ENCODE measurements at regions not wholly inside any gene's neighbourhood (a gene's known extent, or its start where the extent isn't known, plus 50 kb on each side); places are given as distances from the start of the nearest gene placed in this dataset.

DNA sequence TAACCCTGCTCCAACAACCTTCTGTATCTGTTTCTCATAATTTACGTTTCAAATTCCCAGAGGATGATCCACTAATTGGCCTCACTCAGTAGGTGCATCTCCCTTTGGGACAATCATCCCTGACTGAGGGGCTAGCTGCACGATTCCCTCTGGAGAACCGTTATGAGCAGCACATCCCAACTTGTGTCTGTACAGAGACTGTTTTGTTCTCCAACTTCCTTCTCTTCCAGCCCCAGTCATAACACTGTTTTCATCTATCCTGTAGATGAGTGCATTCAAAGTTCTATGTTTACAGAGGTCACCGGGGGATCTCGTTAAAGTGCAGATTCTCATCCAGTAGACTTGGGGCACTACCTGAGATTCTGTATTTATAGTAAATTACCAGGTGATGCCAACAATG, 187.2 kb downstream of the REEP3 start:
- FAIRE-seq: no peak
- no peaks in the 10 kb centered on the region; a peak in 1 of 5 replicates for H3K27me3 ChIP-seq (ENCODE audit: control insufficient read depth in 1 of 2, insufficient read depth in 2 of 2, low read length in 2 of 2)
- H3K27ac ChIP-seq (ENCODE audit: extremely low read length, insufficient read depth, low read length): no peak overlapping the region
- no TSS peak for BruUV-seq (replicated peaks)
- ATAC-seq: no peak
- no peak overlapping the region for H2AFZ ChIP-seq (ENCODE audit: low read length)
- TF ChIP-seq CBX1 (IDR thresholded peaks at IDR 0.05; ENCODE audit: low read depth): no peak
- TF ChIP-seq ZNF329 (CRISPR knock-in tag; IDR thresholded peaks at IDR 0.05; ENCODE audit: low read depth): no peak
- no peak for TF ChIP-seq ZNF451 (CRISPR knock-in tag; IDR thresholded peaks at IDR 0.05)
- TF ChIP-seq ZNF180 (CRISPR knock-in tag; IDR thresholded peaks at IDR 0.05; ENCODE audit: borderline replicate concordance, low read depth): no peak
- TF ChIP-seq ZNF101 (CRISPR knock-in tag; IDR thresholded peaks at IDR 0.05; ENCODE audit: borderline replicate concordance, low read depth): no peak
- H3K4me1 ChIP-seq (ENCODE audit: insufficient read depth, low read length): peaks cover 28% of the 10 kb centered on the region
- H3K9me3 ChIP-seq (ENCODE audit: low read length): no peaks in the 10 kb centered on the region
- POLR2A ChIA-PET: no interaction called here
- 22% methylated on average over 5 of the region's 5 CpGs for WGBS (ENCODE audit: low lambda C conversion rate)
- no peaks in the 10 kb centered on the region for H4K20me1 ChIP-seq (ENCODE audit: insufficient read depth, low read length)
- no peak overlapping the region for H3K9ac ChIP-seq (ENCODE audit: insufficient read depth, low read depth, low read length)
- intact Hi-C loops (cut with micrococcal nuclease; ENCODE audit: unreplicated experiment): no loop called here
- CTCF ChIA-PET (ENCODE audit: low intra/inter-chr PET ratio, low total read pairs): no interaction called here
- no peaks in the 10 kb centered on the region for H3K79me2 ChIP-seq (ENCODE audit: insufficient read depth, low read length)
- no peak overlapping the region for H3K4me3 ChIP-seq (replicated peaks in 1 of 3; ENCODE audit: insufficient read depth in 1 of 3, low read depth in 2 of 3, low read length in 3 of 3)
- no peak overlapping the region for H3K4me2 ChIP-seq (ENCODE audit: low read depth, low read length)
- no peak for DNase-seq (ENCODE audit: low spot score)
- in situ Hi-C loops (cut with HindIII; ENCODE audit: extremely low pct_ligation_motif_present, low pct_unique_long_range_greater_than_20kb): no loop called here
- H3K36me3 ChIP-seq (replicated peaks in 1 of 2; ENCODE audit: control insufficient read depth in 1 of 2, insufficient read depth in 2 of 2, low read length in 2 of 2): no peaks in the 10 kb centered on the region

DNA sequence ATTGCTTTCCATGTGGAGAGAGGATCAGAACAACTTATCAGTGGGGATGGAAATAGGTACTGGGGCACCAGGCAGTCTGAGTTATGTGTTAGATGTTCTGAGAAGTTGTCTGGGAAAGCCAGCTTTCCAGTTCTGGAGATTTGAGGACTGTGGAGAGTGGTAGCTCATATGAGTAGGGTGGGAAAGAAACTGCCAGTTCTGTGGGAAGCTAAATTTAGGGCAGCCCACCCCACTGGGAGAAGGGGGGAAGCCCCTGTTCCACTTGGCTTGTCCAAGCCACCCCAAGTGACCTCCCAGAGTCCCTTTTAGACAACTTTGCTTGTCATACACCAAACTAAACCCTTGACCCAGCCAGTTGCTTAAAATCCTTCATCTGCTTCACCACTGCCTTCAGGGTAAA, 189.5 kb downstream of the REEP3 start:
- ATAC-seq: no peak
- Histone ChIP-seq H3K79me2 (ENCODE audit: insufficient read depth, low read length) (no peaks in the 10 kb centered on the region), H3K27ac (ENCODE audit: extremely low read length, insufficient read depth, low read length) (no peak overlapping the region), H3K4me2 (ENCODE audit: low read depth, low read length) (no peak overlapping the region), H3K4me1 (ENCODE audit: insufficient read depth, low read length) (peaks cover 36% of the 10 kb centered on the region), H4K20me1 (ENCODE audit: insufficient read depth, low read length) (no peaks in the 10 kb centered on the region), H3K27me3 (ENCODE audit: control insufficient read depth in 1 of 2, insufficient read depth in 2 of 2, low read length in 2 of 2) (no peaks in the 10 kb centered on the region; a peak in 2 of 5 replicates), H3K9ac (ENCODE audit: insufficient read depth, low read depth, low read length) (no peak overlapping the region), H3K4me3 (replicated peaks in 1 of 3; ENCODE audit: insufficient read depth in 1 of 3, low read depth in 2 of 3, low read length in 3 of 3) (no peak overlapping the region), H3K9me3 (ENCODE audit: low read length) (no peaks in the 10 kb centered on the region), H2AFZ (ENCODE audit: low read length) (no peak overlapping the region), H3K36me3 (replicated peaks in 1 of 2; ENCODE audit: control insufficient read depth in 1 of 2, insufficient read depth in 2 of 2, low read length in 2 of 2) (no peaks in the 10 kb centered on the region)
- POLR2A ChIA-PET: no interaction called here
- DNase-seq (ENCODE audit: low spot score): no peak
- BruUV-seq (replicated peaks): no TSS peak
- in situ Hi-C loops (cut with HindIII; ENCODE audit: extremely low pct_ligation_motif_present, low pct_unique_long_range_greater_than_20kb): loop anchor here (10.0 kb wide), 2 partner anchors 76 to 546 kb away; no protein-coding TSS in a partner anchor
- intact Hi-C loops (cut with micrococcal nuclease; ENCODE audit: unreplicated experiment): no loop called here
- FAIRE-seq: no peak
- CTCF ChIA-PET (ENCODE audit: low intra/inter-chr PET ratio, low total read pairs): no interaction called here
- TF ChIP-seq PITX1 (CRISPR knock-in tag; IDR thresholded peaks at IDR 0.05): no peak
- no peak for TF ChIP-seq FOXJ3 (CRISPR knock-in tag; IDR thresholded peaks at IDR 0.05; ENCODE audit: borderline replicate concordance)
- TF ChIP-seq ZNF619 (CRISPR knock-in tag; IDR thresholded peaks at IDR 0.05): no peak
- no peak for TF ChIP-seq CBX2 (IDR thresholded peaks at IDR 0.05; ENCODE audit: low read depth, low read length)
- TF ChIP-seq CBX2 (CRISPR knock-in tag; IDR thresholded peaks at IDR 0.05; ENCODE audit: low read depth): no peak
- TF ChIP-seq ELK4 (CRISPR knock-in tag; IDR thresholded peaks at IDR 0.05; ENCODE audit: borderline replicate concordance): no peak
- no peak for TF ChIP-seq ZNF207 (IDR thresholded peaks at IDR 0.05; ENCODE audit: borderline replicate concordance)
- TF ChIP-seq, protein P1, sequence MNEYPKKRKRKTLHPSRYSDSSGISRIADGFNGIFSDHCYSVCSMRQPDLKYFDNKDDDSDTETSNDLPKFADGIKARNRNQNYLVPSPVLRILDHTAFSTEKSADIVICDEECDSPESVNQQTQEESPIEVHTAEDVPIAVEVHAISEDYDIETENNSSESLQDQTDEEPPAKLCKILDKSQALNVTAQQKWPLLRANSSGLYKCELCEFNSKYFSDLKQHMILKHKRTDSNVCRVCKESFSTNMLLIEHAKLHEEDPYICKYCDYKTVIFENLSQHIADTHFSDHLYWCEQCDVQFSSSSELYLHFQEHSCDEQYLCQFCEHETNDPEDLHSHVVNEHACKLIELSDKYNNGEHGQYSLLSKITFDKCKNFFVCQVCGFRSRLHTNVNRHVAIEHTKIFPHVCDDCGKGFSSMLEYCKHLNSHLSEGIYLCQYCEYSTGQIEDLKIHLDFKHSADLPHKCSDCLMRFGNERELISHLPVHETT (CRISPR knock-in tag; conservative IDR thresholded peaks at IDR 0.05): no peak
- no peak for TF ChIP-seq ZNF263 (CRISPR knock-in tag; IDR thresholded peaks at IDR 0.05)
- no peak for TF ChIP-seq STAT5B (CRISPR knock-in tag; IDR thresholded peaks at IDR 0.05)
- TF ChIP-seq, protein P2, sequence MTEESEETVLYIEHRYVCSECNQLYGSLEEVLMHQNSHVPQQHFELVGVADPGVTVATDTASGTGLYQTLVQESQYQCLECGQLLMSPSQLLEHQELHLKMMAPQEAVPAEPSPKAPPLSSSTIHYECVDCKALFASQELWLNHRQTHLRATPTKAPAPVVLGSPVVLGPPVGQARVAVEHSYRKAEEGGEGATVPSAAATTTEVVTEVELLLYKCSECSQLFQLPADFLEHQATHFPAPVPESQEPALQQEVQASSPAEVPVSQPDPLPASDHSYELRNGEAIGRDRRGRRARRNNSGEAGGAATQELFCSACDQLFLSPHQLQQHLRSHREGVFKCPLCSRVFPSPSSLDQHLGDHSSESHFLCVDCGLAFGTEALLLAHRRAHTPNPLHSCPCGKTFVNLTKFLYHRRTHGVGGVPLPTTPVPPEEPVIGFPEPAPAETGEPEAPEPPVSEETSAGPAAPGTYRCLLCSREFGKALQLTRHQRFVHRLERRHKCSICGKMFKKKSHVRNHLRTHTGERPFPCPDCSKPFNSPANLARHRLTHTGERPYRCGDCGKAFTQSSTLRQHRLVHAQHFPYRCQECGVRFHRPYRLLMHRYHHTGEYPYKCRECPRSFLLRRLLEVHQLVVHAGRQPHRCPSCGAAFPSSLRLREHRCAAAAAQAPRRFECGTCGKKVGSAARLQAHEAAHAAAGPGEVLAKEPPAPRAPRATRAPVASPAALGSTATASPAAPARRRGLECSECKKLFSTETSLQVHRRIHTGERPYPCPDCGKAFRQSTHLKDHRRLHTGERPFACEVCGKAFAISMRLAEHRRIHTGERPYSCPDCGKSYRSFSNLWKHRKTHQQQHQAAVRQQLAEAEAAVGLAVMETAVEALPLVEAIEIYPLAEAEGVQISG (CRISPR knock-in tag; IDR thresholded peaks at IDR 0.05): no peak
- no peak for TF ChIP-seq ZNF678 (CRISPR knock-in tag; IDR thresholded peaks at IDR 0.05)

All from HepG2 (cell line).